NCI-H146 treated with DMSO at 0.1 percent for 48 hours (cell line): ENCODE measurements at regions not wholly inside any gene's neighbourhood (a gene's known extent, or its start where the extent isn't known, plus 50 kb on each side); places are given as distances from the start of the nearest gene placed in this dataset.

Experiments used
- DNase-seq: peaks from one replicate; lab custom pipeline; 2025; ENCODE audit not compliant: unreplicated experiment; lab: John Stamatoyannopoulos, UW

- no peak for DNase-seq
Measured at GRCh38 chr9:71213633-71214032, 92.2 kb upstream of the TRPM3 start.

GRCh38 chr9:71210326-71210725 lies 88.9 kb upstream of the TRPM3 start:
- DNase-seq, result no peak

- DNase-seq, result no peak
Measured at GRCh38 chr9:71209890-71210289, 88.5 kb upstream of the TRPM3 start.

GRCh38 chr9:71202931-71203330 lies 81.5 kb upstream of the TRPM3 start:
- no peak for DNase-seq

- no peak for DNase-seq
Measured at GRCh38 chr9:71191708-71192107, 70.3 kb upstream of the TRPM3 start.

- DNase-seq, result no peak
Measured at GRCh38 chr9:71183251-71183650, 61.8 kb upstream of the TRPM3 start.

- no peak for DNase-seq
Measured at GRCh38 chr9:71179183-71179582, 57.8 kb upstream of the TRPM3 start.

GRCh38 chr9:71177901-71178300 lies 56.5 kb upstream of the TRPM3 start:
- DNase-seq, result no peak

- no peak for DNase-seq
Measured at GRCh38 chr9:71171517-71171916, 50.1 kb upstream of the TRPM3 start.
